Esophagus squamous epithelium (tissue), 5 donors: ENCODE measurements at regions not wholly inside any gene's neighbourhood (a gene's known extent, or its start where the extent isn't known, plus 50 kb on each side); places are given as distances from the start of the nearest gene placed in this dataset.

ENCODE experiments used
- DNase-seq: peaks from one replicate; lab custom pipeline; 2025; lab: John Stamatoyannopoulos, UW
- H3K27ac ChIP-seq, 4 donors: fragments of 200-600 bp; sonication (generic); one replicate each; pipeline ENCODE4 v1.5.1; 2016 to 2019; ENCODE audit warnings: mild to moderate bottlenecking in 1 of 4
- H3K27me3 ChIP-seq, 4 donors: fragments of 200-600 bp; sonication (generic); 1 replicate in 3 of 4; 2 replicates in 1 of 4; pipeline versions ENCODE4 v1.5.1 to v1.6.0; 2017 to 2021; ENCODE audit warnings: antibody characterized with exemption in 1 of 4
- H3K36me3 ChIP-seq, 3 donors: fragments of 200-600 bp; sonication (generic); one replicate each; pipeline ENCODE4 v1.5.1; 2016 to 2019
- H3K4me1 ChIP-seq, 3 donors: fragments of 200-600 bp; sonication (generic); one replicate each; pipeline ENCODE4 v1.5.1; 2017 to 2019
- H3K4me3 ChIP-seq, 4 donors: fragments of 200-600 bp; sonication (generic); 1 replicate in 3 of 4; 2 replicates in 1 of 4; pipeline ENCODE4 v1.5.1; 2016 to 2019; ENCODE audit warnings: mild to moderate bottlenecking in 2 of 4, moderate library complexity in 1 of 4
- H3K9me3 ChIP-seq, 3 donors: fragments of 200-600 bp; sonication (generic); one replicate each; pipeline ENCODE4 v1.5.1; 2016 to 2019
- CTCF ChIP-seq, 6 experiments: fragments of 450-650 bp in 4 of 6; fragments of 200-600 bp in 2 of 6; sonication (generic) in 2 of 6; IDR thresholded peaks; one replicate each; pipeline ENCODE4 v1.5.1; 2016 to 2019; ENCODE audit warnings: antibody characterized with exemption in 6 of 6, mild to moderate bottlenecking in 4 of 6, moderate library complexity in 4 of 6
- POLR2A ChIP-seq, 4 donors: fragments of 450-650 bp; IDR thresholded peaks; one replicate each; pipeline ENCODE4 v1.6.1; 2017; ENCODE audit warnings: antibody characterized with exemption in 4 of 4, mild to moderate bottlenecking in 4 of 4, moderate library complexity in 3 of 4
- WGBS, 2 donors: methylation state at CpG; one replicate each; pipeline ENCODE4 v1.1.5; 2018; 5-methylcytosine and 5-hydroxymethylcytosine counted together
- intact Hi-C: fragments of 100-400 bp; cut with DNase I; formaldehyde crosslinking; loops from one replicate; pipeline ENCODE4 v1.15.0; 2022
- donor health status: DM: yes; HTN: yes; CAD: no.

GRCh38 chr9:119559056-119559455 lies 189.8 kb upstream of the BRINP1 start:
- Histone ChIP-seq H3K4me3 (no peak overlapping the region), H3K9me3 (no peaks in the 10 kb centered on the region), H3K27ac (no peak overlapping the region), H3K4me1 (peaks cover 0 to 14% (median 7%) of the 10 kb centered on the region in 3 donors), H3K36me3 (no peaks in the 10 kb centered on the region), H3K27me3 (peaks cover 0 to 22% (median 0%) of the 10 kb centered on the region in 4 donors)
- no peak for DNase-seq
- no peak for TF ChIP-seq POLR2A (IDR thresholded peaks at IDR 0.05)
- no peak for TF ChIP-seq CTCF (IDR thresholded peaks at IDR 0.05)
- intact Hi-C loops = loop anchor here (10.0 kb wide), 1 partner anchor 406 kb away; no protein-coding TSS in a partner anchor

- intact Hi-C loops = loop anchor here (10.0 kb wide), 1 partner anchor 408 kb away; no protein-coding TSS in a partner anchor
- H3K36me3 ChIP-seq = no peaks in the 10 kb centered on the region
- peaks cover 0 to 22% (median 0%) of the 10 kb centered on the region in 4 donors for H3K27me3 ChIP-seq
- peak overlapping the region in 3 of 4 donors; percentile 5 to 57 (median 31) for H3K4me3 ChIP-seq
- H3K4me1 ChIP-seq = peaks cover 0 to 14% (median 7%) of the 10 kb centered on the region in 3 donors
- peak overlapping the region in 2 of 4 donors; percentile 10 to 49 for H3K27ac ChIP-seq
- no peak for DNase-seq
- TF ChIP-seq CTCF (IDR thresholded peaks at IDR 0.05) (peak; percentile 54 to 91 (median 84)), POLR2A (IDR thresholded peaks at IDR 0.05) (no peak)
- H3K9me3 ChIP-seq = no peaks in the 10 kb centered on the region
- 14% methylated on average over 26 of the region's 31 CpGs; no CpG with 5 or more reads in 1 of the 2 donors for WGBS, 2 donors
Observed at GRCh38 chr9:119556129-119556875, 187.1 kb upstream of the BRINP1 start.

GRCh38 chr9:119544492-119544891 lies 175.3 kb upstream of the BRINP1 start:
- intact Hi-C loops = no loop called here
- no peaks in the 10 kb centered on the region for H3K9me3 ChIP-seq
- H3K27ac ChIP-seq = no peak overlapping the region
- no peaks in the 10 kb centered on the region for H3K4me1 ChIP-seq
- no peak overlapping the region for H3K4me3 ChIP-seq
- DNase-seq = no peak
- TF ChIP-seq CTCF (IDR thresholded peaks at IDR 0.05) (no peak), POLR2A (IDR thresholded peaks at IDR 0.05) (no peak)
- 61 to 66% methylated on average over 2 to 3 of the region's 3 CpGs for WGBS, 2 donors
- no peaks in the 10 kb centered on the region for H3K36me3 ChIP-seq
- no peaks in the 10 kb centered on the region for H3K27me3 ChIP-seq

- DNase-seq = no peak
- no peaks in the 10 kb centered on the region for H3K4me1 ChIP-seq
- no peak overlapping the region for H3K27ac ChIP-seq
- H3K36me3 ChIP-seq = no peaks in the 10 kb centered on the region
- peaks cover 0 to 4% (median 0%) of the 10 kb centered on the region in 4 donors for H3K27me3 ChIP-seq
- 23 to 76% methylated on average over 2 to 3 of the region's 3 CpGs for WGBS, 2 donors
- intact Hi-C loops = loop anchor here (10.0 kb wide), 1 partner anchor 62 kb away; no protein-coding TSS in a partner anchor
- no peaks in the 10 kb centered on the region for H3K9me3 ChIP-seq
- TF ChIP-seq CTCF (IDR thresholded peaks at IDR 0.05) = no peak
- TF ChIP-seq POLR2A (IDR thresholded peaks at IDR 0.05) = no peak
- no peak overlapping the region for H3K4me3 ChIP-seq
Observed at GRCh38 chr9:119537138-119537537, 167.9 kb upstream of the BRINP1 start.

GRCh38 chr9:119533504-119533903 lies 164.3 kb upstream of the BRINP1 start:
- Histone ChIP-seq H3K27ac (no peak overlapping the region), H3K27me3 (peaks cover 0 to 4% (median 0%) of the 10 kb centered on the region in 4 donors), H3K4me1 (no peaks in the 10 kb centered on the region), H3K36me3 (no peaks in the 10 kb centered on the region), H3K4me3 (no peak overlapping the region), H3K9me3 (no peaks in the 10 kb centered on the region)
- no peak for DNase-seq
- intact Hi-C loops = loop anchor here (10.0 kb wide), 1 partner anchor 59 kb away; no protein-coding TSS in a partner anchor
- TF ChIP-seq POLR2A (IDR thresholded peaks at IDR 0.05) (no peak), CTCF (IDR thresholded peaks at IDR 0.05) (no peak)
- 11 to 22% methylated on average over 3 of the region's 3 CpGs for WGBS, 2 donors
